ENCODE measurements at regions not wholly inside any gene's neighbourhood (a gene's known extent, or its start where the extent isn't known, plus 50 kb on each side); places are given as distances from the start of the nearest gene placed in this dataset.

- no peak overlapping the region for H3K27ac ChIP-seq
- no peaks in the 10 kb centered on the region for H3K36me3 ChIP-seq (replicated peaks; ENCODE audit: insufficient read depth, low read depth)
- no peaks in the 10 kb centered on the region for H3K4me1 ChIP-seq (ENCODE audit: insufficient read depth)
- H3K27me3 ChIP-seq, result no peaks in the 10 kb centered on the region
- H3K4me2 ChIP-seq, result no peak overlapping the region
- H3K9me3 ChIP-seq (ENCODE audit: low read depth), result no peaks in the 10 kb centered on the region
- H3K79me2 ChIP-seq, result no peaks in the 10 kb centered on the region
- H3K4me3 ChIP-seq, result no peak overlapping the region
- no peak for DNase-seq (ENCODE audit: low spot score)
- no peaks in the 10 kb centered on the region for H4K20me1 ChIP-seq (ENCODE audit: insufficient read depth, poor library complexity, severe bottlenecking)
- 71% methylated on average over 2 of the region's 2 CpGs for WGBS (ENCODE audit: low lambda C conversion rate, missing lambda C conversion rate)
- H3K9me2 ChIP-seq (replicated peaks; ENCODE audit: insufficient read depth), result no peaks in the 10 kb centered on the region
- no peak for TF ChIP-seq CTCF (IDR thresholded peaks at IDR 0.05; ENCODE audit: poor library complexity)
- TF ChIP-seq EZH2phosphoT487 (IDR thresholded peaks at IDR 0.05; ENCODE audit: low read depth, severe bottlenecking, unreplicated experiment), result no peak
- no peak for TF ChIP-seq EZH2 (IDR thresholded peaks at IDR 0.05; ENCODE audit: borderline replicate concordance)
- no peak overlapping the region for H2AFZ ChIP-seq
These were observed 359.5 kb upstream of the CBLB start for GRCh38 chr3:106228271-106228670.

- no peak for DNase-seq (ENCODE audit: low spot score)
- Histone ChIP-seq H3K4me2 (no peak overlapping the region), H4K20me1 (ENCODE audit: insufficient read depth, poor library complexity, severe bottlenecking) (no peaks in the 10 kb centered on the region), H3K36me3 (replicated peaks; ENCODE audit: insufficient read depth, low read depth) (no peaks in the 10 kb centered on the region), H3K27ac (no peak overlapping the region), H3K9me2 (replicated peaks; ENCODE audit: insufficient read depth) (no peaks in the 10 kb centered on the region), H3K4me3 (no peak overlapping the region), H2AFZ (no peak overlapping the region), H3K9me3 (ENCODE audit: low read depth) (no peaks in the 10 kb centered on the region), H3K27me3 (no peaks in the 10 kb centered on the region), H3K79me2 (no peaks in the 10 kb centered on the region), H3K4me1 (ENCODE audit: insufficient read depth) (no peaks in the 10 kb centered on the region)
- TF ChIP-seq CTCF (IDR thresholded peaks at IDR 0.05; ENCODE audit: poor library complexity) (no peak), EZH2phosphoT487 (IDR thresholded peaks at IDR 0.05; ENCODE audit: low read depth, severe bottlenecking, unreplicated experiment) (no peak), EZH2 (IDR thresholded peaks at IDR 0.05; ENCODE audit: borderline replicate concordance) (no peak)
- WGBS (ENCODE audit: low lambda C conversion rate, missing lambda C conversion rate), result 89% methylated on average over 4 of the region's 4 CpGs
These were observed 360.9 kb upstream of the CBLB start for GRCh38 chr3:106229495-106230278.

DNA sequence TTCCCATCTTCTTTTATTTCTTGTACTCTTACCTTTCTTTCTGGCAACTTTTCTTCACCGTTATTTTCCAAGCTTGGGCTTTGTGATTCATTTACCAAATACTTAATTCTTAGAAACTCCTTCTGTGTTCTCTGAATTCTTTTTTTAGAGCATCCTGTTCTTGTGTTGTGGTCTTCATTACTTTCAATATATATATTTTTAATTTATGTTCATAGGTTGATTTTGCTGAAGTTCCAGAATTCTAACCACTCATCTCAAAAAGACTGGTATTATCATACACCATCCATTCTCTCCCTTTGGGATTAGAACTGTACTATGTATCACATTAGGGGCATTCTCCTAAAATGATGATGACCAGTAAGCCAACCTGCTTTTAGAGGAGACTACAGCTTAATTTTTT is 362.3 kb upstream of the CBLB start:
- TF ChIP-seq CTCF (IDR thresholded peaks at IDR 0.05; ENCODE audit: poor library complexity) (no peak), EZH2 (IDR thresholded peaks at IDR 0.05; ENCODE audit: borderline replicate concordance) (no peak), EZH2phosphoT487 (IDR thresholded peaks at IDR 0.05; ENCODE audit: low read depth, severe bottlenecking, unreplicated experiment) (no peak)
- H3K36me3 ChIP-seq (replicated peaks; ENCODE audit: insufficient read depth, low read depth), result no peaks in the 10 kb centered on the region
- no peak overlapping the region for H2AFZ ChIP-seq
- H4K20me1 ChIP-seq (ENCODE audit: insufficient read depth, poor library complexity, severe bottlenecking), result no peaks in the 10 kb centered on the region
- H3K4me3 ChIP-seq, result no peak overlapping the region
- H3K4me2 ChIP-seq, result no peak overlapping the region
- H3K27ac ChIP-seq, result no peak overlapping the region
- H3K9me3 ChIP-seq (ENCODE audit: low read depth), result no peaks in the 10 kb centered on the region
- no peak for DNase-seq (ENCODE audit: low spot score)
- no peaks in the 10 kb centered on the region for H3K4me1 ChIP-seq (ENCODE audit: insufficient read depth)
- H3K27me3 ChIP-seq, result no peaks in the 10 kb centered on the region
- WGBS (ENCODE audit: low lambda C conversion rate, missing lambda C conversion rate), result 100% methylated on average over 1 of the region's 1 CpG
- H3K79me2 ChIP-seq, result no peaks in the 10 kb centered on the region
- no peaks in the 10 kb centered on the region for H3K9me2 ChIP-seq (replicated peaks; ENCODE audit: insufficient read depth)
